22Rv1 (cell line): ENCODE measurements at regions not wholly inside any gene's neighbourhood (a gene's known extent, or its start where the extent isn't known, plus 50 kb on each side); places are given as distances from the start of the nearest gene placed in this dataset.

Experiments used
- ZFX ChIP-seq: fragments of 450-650 bp; IDR thresholded peaks from 2 replicates; pipeline ENCODE4 v1.6.1; 2017; ENCODE audit warnings: antibody characterized with exemption, borderline replicate concordance
- TF ChIP-seq, protein P1 (sequence below): fragments of 450-650 bp; IDR thresholded peaks from 2 replicates; pipeline ENCODE4 v1.5.1; 2017; ENCODE audit warnings: mild to moderate bottlenecking

GRCh38 chr1:83024251-83024767 is 974.6 kb downstream of the TTLL7 start:
- TF ChIP-seq, protein P1, sequence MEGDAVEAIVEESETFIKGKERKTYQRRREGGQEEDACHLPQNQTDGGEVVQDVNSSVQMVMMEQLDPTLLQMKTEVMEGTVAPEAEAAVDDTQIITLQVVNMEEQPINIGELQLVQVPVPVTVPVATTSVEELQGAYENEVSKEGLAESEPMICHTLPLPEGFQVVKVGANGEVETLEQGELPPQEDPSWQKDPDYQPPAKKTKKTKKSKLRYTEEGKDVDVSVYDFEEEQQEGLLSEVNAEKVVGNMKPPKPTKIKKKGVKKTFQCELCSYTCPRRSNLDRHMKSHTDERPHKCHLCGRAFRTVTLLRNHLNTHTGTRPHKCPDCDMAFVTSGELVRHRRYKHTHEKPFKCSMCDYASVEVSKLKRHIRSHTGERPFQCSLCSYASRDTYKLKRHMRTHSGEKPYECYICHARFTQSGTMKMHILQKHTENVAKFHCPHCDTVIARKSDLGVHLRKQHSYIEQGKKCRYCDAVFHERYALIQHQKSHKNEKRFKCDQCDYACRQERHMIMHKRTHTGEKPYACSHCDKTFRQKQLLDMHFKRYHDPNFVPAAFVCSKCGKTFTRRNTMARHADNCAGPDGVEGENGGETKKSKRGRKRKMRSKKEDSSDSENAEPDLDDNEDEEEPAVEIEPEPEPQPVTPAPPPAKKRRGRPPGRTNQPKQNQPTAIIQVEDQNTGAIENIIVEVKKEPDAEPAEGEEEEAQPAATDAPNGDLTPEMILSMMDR: no peak
- TF ChIP-seq ZFX: no peak
